ENCODE measurements at regions not wholly inside any gene's neighbourhood (a gene's known extent, or its start where the extent isn't known, plus 50 kb on each side); places are given as distances from the start of the nearest gene placed in this dataset.

- no peaks in the 10 kb centered on the region for H3F3A ChIP-seq (ENCODE audit: insufficient read depth, low read length, poor library complexity, severe bottlenecking)
- TF ChIP-seq CTCF (IDR thresholded peaks at IDR 0.05; ENCODE audit: poor library complexity, severe bottlenecking) (no peak), REST (IDR thresholded peaks at IDR 0.05; ENCODE audit: borderline replicate concordance) (no peak), EZH2 (IDR thresholded peaks at IDR 0.05; ENCODE audit: borderline replicate concordance, insufficient read depth, low read length, poor library complexity, severe bottlenecking) (no peak), TAF1 (IDR thresholded peaks at IDR 0.05; ENCODE audit: low read depth) (no peak), EP300 (conservative IDR thresholded peaks at IDR 0.05; ENCODE audit: poor library complexity, severe bottlenecking) (no peak), RAD21 (conservative IDR thresholded peaks at IDR 0.05) (no peak), SMC3 (conservative IDR thresholded peaks at IDR 0.05; ENCODE audit: poor library complexity) (no peak), POLR2AphosphoS5 (IDR thresholded peaks at IDR 0.05) (no peak), MXI1 (conservative IDR thresholded peaks at IDR 0.05; ENCODE audit: poor library complexity, severe bottlenecking) (no peak)
- no peaks in the 10 kb centered on the region for H4K20me1 ChIP-seq (ENCODE audit: insufficient read depth)
- no peak overlapping the region for H3K27ac ChIP-seq (ENCODE audit: low read length)
- no peak overlapping the region for H2AFZ ChIP-seq (ENCODE audit: low read depth, low read length)
- no peaks in the 10 kb centered on the region for H3K36me3 ChIP-seq (ENCODE audit: insufficient read depth, low read length)
- no peak overlapping the region for H3K9ac ChIP-seq (ENCODE audit: low read length)
- no peaks in the 10 kb centered on the region for H3K27me3 ChIP-seq (ENCODE audit: insufficient read depth, low read depth, low read length)
- H3K79me2 ChIP-seq (replicated peaks; ENCODE audit: insufficient read depth, low read length), result no peaks in the 10 kb centered on the region
- no peaks in the 10 kb centered on the region for H3K9me3 ChIP-seq (ENCODE audit: low read length)
- no peaks in the 10 kb centered on the region for H3K9me2 ChIP-seq (ENCODE audit: insufficient read depth, low read length)
- no peak overlapping the region for H3K4me2 ChIP-seq (ENCODE audit: low read length)
- no peak overlapping the region for H3K4me3 ChIP-seq (ENCODE audit: low read length)
These were observed 238.6 kb upstream of the SOX14 start for GRCh38 chr3:137525471-137525870.

GRCh38 chr3:137542049-137542448, 222.1 kb upstream of the SOX14 start:
- Histone ChIP-seq H2AFZ (ENCODE audit: low read depth, low read length) (no peak overlapping the region), H3K9me2 (ENCODE audit: insufficient read depth, low read length) (no peaks in the 10 kb centered on the region), H3F3A (ENCODE audit: insufficient read depth, low read length, poor library complexity, severe bottlenecking) (no peaks in the 10 kb centered on the region), H3K4me3 (ENCODE audit: low read length) (no peak overlapping the region), H3K9ac (ENCODE audit: low read length) (no peak overlapping the region), H3K4me2 (ENCODE audit: low read length) (no peak overlapping the region), H3K27me3 (ENCODE audit: insufficient read depth, low read depth, low read length) (no peaks in the 10 kb centered on the region), H3K79me2 (replicated peaks; ENCODE audit: insufficient read depth, low read length) (no peaks in the 10 kb centered on the region), H4K20me1 (ENCODE audit: insufficient read depth) (no peaks in the 10 kb centered on the region), H3K9me3 (ENCODE audit: low read length) (no peaks in the 10 kb centered on the region), H3K27ac (ENCODE audit: low read length) (no peak overlapping the region), H3K36me3 (ENCODE audit: insufficient read depth, low read length) (no peaks in the 10 kb centered on the region)
- TF ChIP-seq SMC3 (conservative IDR thresholded peaks at IDR 0.05; ENCODE audit: poor library complexity), result no peak
- no peak for TF ChIP-seq EZH2 (IDR thresholded peaks at IDR 0.05; ENCODE audit: borderline replicate concordance, insufficient read depth, low read length, poor library complexity, severe bottlenecking)
- no peak for TF ChIP-seq EP300 (conservative IDR thresholded peaks at IDR 0.05; ENCODE audit: poor library complexity, severe bottlenecking)
- TF ChIP-seq MXI1 (conservative IDR thresholded peaks at IDR 0.05; ENCODE audit: poor library complexity, severe bottlenecking), result no peak
- no peak for TF ChIP-seq TAF1 (IDR thresholded peaks at IDR 0.05; ENCODE audit: low read depth)
- no peak for TF ChIP-seq REST (IDR thresholded peaks at IDR 0.05; ENCODE audit: borderline replicate concordance)
- TF ChIP-seq POLR2AphosphoS5 (IDR thresholded peaks at IDR 0.05), result no peak
- no peak for TF ChIP-seq RAD21 (conservative IDR thresholded peaks at IDR 0.05)
- TF ChIP-seq CTCF (IDR thresholded peaks at IDR 0.05; ENCODE audit: poor library complexity, severe bottlenecking), result no peak

Measured in neural cell (in vitro differentiated cells).